Stimulated activated naive CD8-positive, alpha-beta T cell treated with anti-CD3 and anti-CD28 coated beads, Interleukin-15, Interleukin-2, amounts not matched to agents 100 U/mL and 50 U/mL, for 24 hours (primary cell): ENCODE measurements at regions not wholly inside any gene's neighbourhood (a gene's known extent, or its start where the extent isn't known, plus 50 kb on each side); places are given as distances from the start of the nearest gene placed in this dataset.
A peak's percentile ranks its signal among the peaks of the same experiment; 100 is the strongest.

Experiments
- ATAC-seq: fragments of 150-1000 bp; cut with Tn5 transposase; one replicate; pipeline ENCODE4 v1.10.0; 2021
- DNase-seq: peaks from one replicate; pipeline ENCODE4 v3.0.0; 2021

DNA sequence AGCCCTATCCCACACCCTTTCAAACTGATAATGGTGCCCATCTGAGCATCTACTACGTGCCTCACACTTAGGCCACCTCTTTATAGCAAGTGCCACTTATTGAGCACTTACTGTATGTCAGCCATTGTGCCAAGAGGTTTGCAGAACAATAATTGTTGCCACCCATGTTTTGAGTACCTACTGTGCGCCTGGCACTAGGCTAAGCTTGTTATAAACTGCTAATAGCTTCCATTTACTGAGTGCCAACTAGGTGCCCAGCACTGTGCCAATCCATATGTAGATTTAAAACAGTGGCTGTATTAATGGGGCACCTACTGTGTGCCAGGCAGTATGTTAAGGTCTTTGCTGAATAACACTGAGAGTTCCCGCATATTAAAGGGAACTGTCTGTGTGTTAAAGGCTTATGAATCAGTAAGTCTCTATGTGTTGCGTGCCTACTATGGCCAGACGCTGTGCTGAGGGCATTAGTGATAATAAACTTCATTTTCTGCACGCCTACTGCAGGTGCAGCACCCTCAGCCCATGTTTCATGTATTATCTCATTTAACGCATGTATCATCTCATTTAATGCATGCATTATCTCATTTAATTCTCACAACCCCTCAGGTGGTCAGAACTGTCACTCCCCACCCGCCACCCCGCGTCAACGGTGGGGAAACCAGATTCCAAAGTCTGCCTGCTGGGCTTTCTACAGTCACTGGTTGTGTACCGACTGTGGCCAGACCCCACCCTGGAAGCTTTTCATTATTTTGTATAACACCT lies 105.0 kb downstream of the PTPRS start:
- ATAC-seq (no peak), DNase-seq (no peak)

DNA sequence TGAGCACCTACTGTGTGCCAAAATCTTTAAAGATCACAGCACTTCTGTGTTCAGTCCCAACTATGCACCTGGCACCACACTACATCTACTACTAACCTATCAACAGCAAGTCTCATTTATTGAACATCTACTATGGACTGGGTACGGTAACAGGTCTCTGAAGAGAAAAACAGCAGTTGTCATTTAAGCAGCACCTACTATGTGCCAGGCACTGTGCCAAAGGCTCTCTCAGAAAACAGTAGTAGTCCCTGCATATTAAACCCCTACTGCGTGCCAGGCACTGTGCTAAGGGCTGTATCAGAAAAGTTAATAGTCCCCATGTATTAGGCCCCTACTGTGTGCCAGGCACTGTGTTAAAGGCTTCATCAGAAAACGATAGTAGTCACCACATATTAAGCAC lies 106.2 kb downstream of the PTPRS start:
- ATAC-seq (no peak), DNase-seq (no peak)

DNA sequence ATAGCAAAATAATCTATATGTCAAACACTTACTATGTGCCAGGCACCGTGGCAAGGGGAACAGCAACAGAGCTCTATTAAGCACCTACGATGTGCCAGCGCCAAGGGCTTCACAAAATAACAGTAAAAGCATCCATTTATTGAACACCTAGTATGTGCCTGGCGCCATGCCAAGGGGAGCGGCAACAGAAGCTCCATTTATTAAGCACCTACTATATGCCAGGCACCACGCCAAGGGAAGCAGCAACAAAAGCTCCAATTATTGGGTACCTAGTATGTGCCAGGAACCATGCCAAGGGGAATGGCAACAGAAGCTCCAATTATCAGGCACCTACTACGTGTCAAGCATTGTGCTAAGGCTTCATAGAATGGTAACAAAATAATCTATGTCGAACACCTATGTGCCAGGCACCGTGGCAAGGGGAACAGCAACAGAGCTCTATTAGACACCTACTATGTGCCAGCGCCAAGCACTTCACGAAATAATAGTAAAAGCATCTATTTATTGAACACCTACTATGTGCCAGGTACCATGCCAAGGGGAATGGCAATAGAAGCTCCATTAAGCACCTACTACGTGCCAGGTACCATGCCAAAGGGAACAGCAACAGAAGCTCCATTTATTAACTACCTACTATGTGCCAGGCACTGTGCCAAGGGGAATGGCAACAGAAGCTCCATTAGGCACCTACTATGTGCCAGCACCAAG lies 107.7 kb downstream of the PTPRS start:
- DNase-seq (no peak), ATAC-seq (no peak)

GRCh38 chr19:5231857-5232678 lies 108.5 kb downstream of the PTPRS start:
- DNase-seq (no peak), ATAC-seq (no peak)

DNA sequence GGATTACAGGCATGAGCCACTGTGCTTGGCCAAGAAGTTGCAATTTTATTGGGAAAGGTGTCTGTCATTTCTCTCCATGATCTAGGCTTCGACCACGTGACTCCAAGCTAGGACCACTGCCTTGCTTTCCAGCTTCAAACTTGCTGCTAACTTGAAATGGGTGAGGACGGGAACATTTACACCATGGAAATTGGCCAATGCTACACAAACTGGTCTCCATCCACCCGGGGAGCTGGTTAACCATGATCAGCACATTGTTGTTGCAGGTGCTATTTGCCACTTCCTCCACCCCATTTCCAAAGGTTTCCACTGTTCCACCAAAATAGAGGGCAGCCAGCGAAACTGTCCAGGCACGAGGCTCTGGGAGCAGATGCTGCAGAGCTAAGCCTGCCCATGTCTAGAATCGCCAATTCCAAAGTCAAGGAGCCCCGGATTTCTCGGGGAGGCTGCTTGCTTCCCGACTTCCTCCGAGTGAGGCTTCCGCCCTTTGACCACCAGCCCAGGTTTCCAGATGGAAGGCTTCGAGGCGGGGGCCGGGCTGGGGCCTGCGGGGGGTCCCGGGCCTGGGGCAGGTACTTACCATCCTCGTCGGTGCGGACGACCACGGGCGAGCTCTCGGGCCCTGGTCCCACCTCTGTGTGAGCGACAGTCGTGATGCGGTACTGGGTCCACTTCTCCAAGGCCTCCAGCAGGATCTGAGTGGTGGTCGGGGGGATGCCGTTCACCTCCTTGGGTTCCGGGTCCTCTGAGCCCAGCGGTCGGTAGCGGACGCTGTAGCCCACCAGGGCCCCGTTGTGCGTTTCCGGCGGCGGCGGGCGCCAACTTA lies 109.7 kb downstream of the PTPRS start:
- DNase-seq: no peak
- ATAC-seq: no peak

DNA sequence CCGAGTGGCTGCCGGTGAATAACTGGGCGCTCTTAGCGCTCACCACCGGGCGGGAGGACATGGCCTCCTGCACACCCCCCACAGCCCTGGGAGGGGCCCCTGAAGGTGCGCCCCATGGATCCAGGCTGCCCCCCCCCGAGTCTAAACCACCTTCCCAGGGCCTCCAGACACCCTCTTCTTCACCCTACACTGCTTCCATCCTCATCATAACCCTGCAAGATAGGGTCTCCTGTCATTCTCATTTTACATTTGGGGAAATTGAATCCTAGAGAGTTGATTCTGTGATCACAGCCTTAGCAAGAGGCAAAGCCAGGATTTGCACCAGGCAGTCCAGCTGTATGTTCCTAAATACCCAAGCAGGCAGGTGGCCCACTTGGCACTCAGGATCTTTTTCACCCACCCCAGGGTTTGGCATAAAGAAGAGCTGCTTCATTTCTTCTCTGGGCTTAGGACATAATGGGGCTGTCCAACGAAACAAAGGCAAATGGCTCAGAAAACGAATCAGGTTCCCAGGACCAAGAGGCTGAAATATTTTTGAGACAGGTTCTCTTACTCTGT lies 110.8 kb downstream of the PTPRS start:
- DNase-seq (no peak), ATAC-seq (no peak)

- no peak for DNase-seq
- no peak for ATAC-seq
These were observed 111.5 kb downstream of the PTPRS start for GRCh38 chr19:5228932-5229777.

DNA sequence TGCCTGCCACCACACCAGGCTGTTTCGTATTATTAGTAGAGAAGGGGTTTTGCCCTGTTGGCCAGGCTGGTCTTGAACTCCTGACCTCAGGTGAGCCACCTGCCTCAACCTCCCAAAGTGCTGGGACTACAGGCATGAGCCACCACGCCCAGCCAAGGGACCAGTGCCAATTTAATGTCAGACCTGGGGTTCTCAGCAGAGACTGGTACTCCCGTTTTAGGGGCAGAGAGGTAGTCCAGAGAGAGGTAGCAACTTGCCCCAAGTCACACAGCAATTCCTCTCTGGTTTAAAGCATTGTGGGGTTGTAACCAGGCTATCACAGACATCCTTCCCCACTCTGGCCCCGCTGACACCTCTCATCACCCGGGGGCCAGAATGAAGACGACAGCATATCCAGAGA lies 112.1 kb downstream of the PTPRS start:
- DNase-seq: no peak
- no peak for ATAC-seq

DNA sequence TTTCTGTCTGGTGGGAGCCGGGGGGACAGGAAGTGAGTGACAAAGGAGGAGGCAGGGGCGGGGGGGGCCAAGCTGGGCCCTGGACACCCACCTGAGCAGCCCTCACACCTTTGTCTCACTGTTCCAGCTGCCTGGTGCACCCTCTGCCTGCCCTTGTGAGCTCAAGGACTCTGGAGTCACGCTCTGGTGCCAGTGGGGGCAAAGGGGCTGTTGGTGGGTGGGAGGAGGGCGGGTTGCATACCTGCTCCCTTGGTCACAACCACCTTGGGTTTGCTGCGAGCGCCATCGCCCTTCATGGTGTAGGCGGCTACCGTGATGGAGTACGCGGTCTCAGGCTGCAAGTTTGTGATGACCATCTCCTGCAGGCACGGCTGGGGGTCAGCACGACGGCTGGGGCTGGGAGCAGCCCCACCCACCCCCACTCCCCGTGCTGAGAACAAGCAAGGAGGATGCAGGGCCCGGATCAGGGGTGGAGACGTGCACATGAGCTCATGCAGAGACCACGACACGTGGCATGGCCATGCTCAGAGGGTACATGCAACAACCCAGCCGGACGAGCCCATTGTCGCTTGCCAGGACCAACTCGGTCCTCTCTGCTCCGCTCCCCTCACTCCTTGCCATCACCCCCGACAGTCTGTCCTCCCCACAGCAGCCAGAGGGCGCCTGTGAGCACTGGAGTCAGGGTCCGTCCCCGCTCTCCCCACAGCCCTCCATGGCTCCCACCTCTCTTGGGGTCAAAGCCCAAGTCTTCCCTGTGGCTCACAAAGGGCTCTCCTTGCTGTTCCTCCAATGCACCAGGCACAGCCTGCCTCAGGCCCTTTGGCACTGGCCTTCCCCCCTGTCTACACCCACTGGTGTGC lies 114.9 kb downstream of the PTPRS start:
- no peak for ATAC-seq
- DNase-seq: peak; percentile 48

GRCh38 chr19:5224480-5224879 lies 116.1 kb downstream of the PTPRS start:
- ATAC-seq (no peak), DNase-seq (no peak)

DNA sequence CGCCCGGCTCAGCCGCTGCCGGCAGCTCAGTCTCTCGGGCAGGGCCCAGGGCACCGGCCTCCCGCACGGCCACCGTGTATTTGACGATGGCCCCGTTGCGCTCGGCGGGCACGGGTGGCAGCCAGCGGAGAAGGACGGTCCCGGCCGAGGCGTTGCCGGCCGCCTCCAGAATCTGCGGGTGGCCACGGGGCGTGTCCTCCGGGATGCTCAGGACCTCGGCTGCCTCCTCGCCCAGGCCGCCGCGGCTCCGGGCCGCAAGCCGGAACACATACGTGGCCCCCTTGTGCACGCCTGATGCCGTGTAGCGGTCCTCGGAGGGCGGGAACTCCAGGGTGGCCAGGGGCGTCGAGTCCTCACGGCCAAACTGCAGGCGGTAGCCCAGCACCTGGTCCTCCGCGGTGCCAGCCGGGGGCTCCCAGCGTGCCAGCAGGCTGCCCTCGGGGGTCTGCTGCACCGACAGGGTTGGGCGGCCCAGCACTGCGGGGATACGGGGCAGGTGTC lies 117.7 kb downstream of the PTPRS start:
- DNase-seq (no peak), ATAC-seq (no peak)

DNA sequence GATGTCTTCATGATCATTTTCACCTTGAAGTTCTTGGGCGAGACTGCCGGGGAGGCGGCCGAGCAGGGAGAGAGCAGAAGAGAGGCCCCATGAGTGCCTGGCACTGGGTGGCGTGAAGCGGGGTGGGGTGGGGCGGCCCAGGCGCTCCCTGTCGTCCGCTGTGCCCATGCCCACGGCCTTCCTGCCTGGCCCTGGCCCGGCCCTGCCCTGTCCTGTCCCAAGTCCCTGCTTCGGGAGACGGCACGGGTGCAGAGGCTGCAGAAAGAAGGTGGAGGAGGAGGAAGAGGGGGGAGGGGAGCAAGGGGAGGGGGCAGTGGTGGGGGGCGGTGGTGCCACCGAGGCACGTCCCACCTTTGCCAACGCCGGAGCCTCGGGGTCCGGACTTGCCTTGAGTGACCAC lies 118.4 kb downstream of the PTPRS start:
- no peak for ATAC-seq
- no peak for DNase-seq

DNA sequence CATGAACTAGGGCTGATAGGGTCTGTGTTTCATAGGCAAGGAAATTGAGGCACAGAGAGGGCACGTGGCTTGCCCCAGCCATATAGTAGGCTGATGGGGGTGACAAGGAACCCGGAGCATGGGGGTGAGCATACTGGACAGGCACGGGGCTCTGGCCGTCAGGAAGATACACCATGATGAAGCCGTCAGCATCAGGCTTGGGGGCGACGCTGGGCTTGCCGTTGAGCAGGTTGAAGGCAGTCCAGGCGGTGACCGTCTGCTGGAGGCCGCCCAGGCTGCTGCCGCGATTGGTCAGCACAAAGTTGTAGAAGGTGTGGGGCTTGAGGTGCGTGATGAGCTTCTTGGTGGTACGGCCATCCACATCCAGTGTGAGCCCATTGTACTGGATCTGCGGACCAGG lies 119.7 kb downstream of the PTPRS start:
- no peak for DNase-seq

DNA sequence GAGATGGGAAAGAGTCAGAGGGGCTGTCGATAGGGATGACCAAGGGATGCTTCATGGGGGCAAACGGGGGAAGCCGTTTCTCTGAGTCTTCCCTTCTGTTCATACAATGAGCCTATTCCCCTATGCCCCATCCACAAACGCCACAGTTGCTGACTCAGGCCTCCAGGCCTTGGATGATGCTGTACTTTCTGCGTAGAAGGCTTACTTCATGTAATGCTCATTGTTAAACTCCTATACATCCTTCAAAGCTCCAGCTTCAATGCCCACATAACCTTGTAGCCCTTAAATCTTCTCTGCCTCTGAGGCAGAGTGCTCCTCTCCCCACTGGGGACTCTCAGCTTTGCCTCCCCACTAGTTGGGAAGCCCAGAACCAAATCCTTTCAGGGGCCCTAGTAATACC lies 120.3 kb downstream of the PTPRS start:
- no peak for ATAC-seq
- DNase-seq: no peak

More for the DNA sequence above, 119.7 kb downstream of the PTPRS start:
- no peak for ATAC-seq

DNA sequence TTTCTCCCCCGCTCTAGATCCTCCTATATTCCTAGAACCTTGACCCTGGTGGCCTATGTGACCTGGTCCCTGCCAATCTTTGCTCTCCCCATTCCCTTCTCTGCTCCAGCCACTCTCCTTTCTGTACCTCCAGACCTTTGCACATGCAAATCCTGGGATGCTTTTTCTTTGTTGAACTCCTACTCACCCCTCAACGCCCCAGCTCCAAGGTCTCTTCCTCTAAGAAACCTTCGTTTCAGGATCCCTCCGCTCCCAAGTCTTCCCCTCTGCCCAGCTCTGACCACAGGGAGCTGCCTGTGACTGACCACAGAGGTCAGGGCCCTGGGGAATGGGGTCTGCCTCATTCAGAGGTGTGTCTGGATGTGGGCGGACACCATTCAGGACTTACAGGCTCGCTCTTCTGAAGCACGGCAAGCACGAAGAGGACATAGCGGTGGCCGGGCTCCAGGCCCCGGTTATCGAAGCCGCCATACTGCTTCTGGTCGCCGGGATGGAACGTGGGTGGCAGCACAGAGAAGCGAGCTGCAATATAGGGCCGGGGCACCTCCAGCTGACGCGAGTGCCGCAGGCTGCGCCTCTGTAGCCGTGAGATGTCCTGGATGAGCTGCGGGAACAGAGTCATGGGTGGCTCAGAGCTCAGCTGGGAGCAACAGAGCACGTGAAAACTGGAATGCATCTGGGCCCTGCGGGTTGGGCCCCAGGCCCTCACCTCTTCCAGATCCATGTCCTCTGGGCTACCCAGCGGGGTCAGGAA lies 120.9 kb downstream of the PTPRS start:
- no peak for DNase-seq

GRCh38 chr19:5218963-5219530 lies 121.6 kb downstream of the PTPRS start:
- DNase-seq (no peak), ATAC-seq (no peak)

More for the DNA sequence above, 120.9 kb downstream of the PTPRS start:
- no peak for ATAC-seq

DNA sequence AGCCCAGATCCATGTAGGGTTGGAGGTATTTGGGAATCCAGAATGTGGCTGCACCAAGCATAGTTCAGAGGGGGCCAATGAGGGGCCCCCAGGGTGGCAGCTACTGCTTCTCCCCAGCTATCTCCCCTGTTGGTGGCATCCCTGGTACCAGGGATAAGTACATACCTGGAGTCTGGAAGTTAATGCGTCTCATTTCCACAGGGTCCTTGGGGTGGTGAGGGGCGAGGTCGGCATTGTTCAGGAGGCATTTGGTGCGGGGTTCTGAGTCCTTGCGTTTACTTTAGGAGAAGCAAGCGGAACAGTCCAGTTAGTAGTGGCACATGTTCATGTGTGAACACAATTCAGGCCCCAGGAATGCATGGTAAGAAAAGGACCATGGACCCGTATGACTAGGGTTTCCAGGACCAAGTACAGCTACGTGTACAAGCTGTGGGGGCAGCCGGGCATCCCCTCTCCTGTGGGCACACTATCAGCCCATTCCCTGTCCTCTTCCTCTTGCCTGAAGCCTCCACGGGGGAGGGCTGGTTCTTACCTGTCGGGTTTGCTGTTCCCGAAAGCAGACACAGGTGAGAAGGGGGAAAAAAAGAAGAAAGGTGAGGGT lies 122.3 kb downstream of the PTPRS start:
- no peak for DNase-seq
- ATAC-seq: no peak

DNA sequence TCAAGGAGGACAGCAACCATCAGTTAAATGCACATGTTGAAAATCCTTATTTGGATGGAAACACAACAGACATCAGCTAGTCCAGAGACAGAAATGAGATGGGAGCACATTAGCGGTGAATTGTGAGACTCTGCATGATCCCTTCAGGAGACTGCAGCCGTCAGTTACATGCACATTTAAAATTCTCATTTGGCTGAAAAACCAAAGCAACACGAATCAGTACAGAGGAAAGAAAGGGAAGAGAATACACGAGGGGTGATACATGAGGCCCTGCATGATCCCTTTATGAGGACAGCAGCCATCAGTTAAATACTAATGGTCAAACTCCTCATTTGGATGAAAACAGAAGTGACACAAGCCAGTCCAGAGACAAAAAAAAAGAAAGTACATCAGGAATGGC lies 123.4 kb downstream of the PTPRS start:
- no peak for ATAC-seq
- DNase-seq: no peak
